Heart left ventricle (tissue), 16 donors: ENCODE measurements at regions not wholly inside any gene's neighbourhood (a gene's known extent, or its start where the extent isn't known, plus 50 kb on each side); places are given as distances from the start of the nearest gene placed in this dataset.

ENCODE experiments used
- ATAC-seq, 4 donors: fragments of 200-7000 bp; cut with Tn5 transposase; one replicate each; pipeline ENCODE4 v1.9.1; 2020 to 2022; ENCODE audit warnings: moderate library complexity in 4 of 4, mild to moderate bottlenecking in 3 of 4, moderate number of reproducible peaks in 1 of 4
- DNase-seq, 5 donors: peaks; one replicate each; pipeline ENCODE4 v3.0.0-alpha.2; 2020
- H3K27ac ChIP-seq, 12 donors: fragments of 200-600 bp; sonication (generic) in 4 of 12; one replicate each; pipeline versions ENCODE4 v1.5.0 to v1.8.0; 2016 to 2022; ENCODE audit warnings: mild to moderate bottlenecking in 2 of 12
- H3K27me3 ChIP-seq, 9 donors: fragments of 200-600 bp; sonication (generic) in 2 of 9; one replicate each; pipeline versions ENCODE4 v1.5.1 to v1.8.0; 2016 to 2022; ENCODE audit warnings: mild to moderate bottlenecking in 3 of 9
- H3K36me3 ChIP-seq, 9 donors: fragments of 200-600 bp; sonication (generic) in 2 of 9; one replicate each; pipeline versions ENCODE4 v1.5.0 to v1.8.0; 2018 to 2022; ENCODE audit warnings: mild to moderate bottlenecking in 2 of 9
- H3K4me1 ChIP-seq, 12 donors: fragments of 200-600 bp; sonication (generic) in 4 of 12; one replicate each; pipeline versions ENCODE4 v1.5.0 to v1.8.0; 2016 to 2022; ENCODE audit warnings: mild to moderate bottlenecking in 3 of 12
- H3K4me3 ChIP-seq, 12 donors: fragments of 200-600 bp; sonication (generic) in 4 of 12; one replicate each; pipeline versions ENCODE4 v1.5.0 to v1.8.0; 2017 to 2022; ENCODE audit warnings: mild to moderate bottlenecking in 9 of 12, moderate library complexity in 4 of 12
- H3K9me3 ChIP-seq, 12 donors: fragments of 200-600 bp; sonication (generic) in 4 of 12; one replicate each; pipeline versions ENCODE4 v1.5.0 to v1.8.0; 2016 to 2022; ENCODE audit warnings: mild to moderate bottlenecking in 1 of 12
- POLR2A ChIP-seq, 2 donors: fragments of 450-650 bp; IDR thresholded peaks; one replicate each; pipeline ENCODE4 v1.6.1; 2017; ENCODE audit warnings: antibody characterized with exemption in 2 of 2, mild to moderate bottlenecking in 2 of 2, moderate library complexity in 2 of 2
- WGBS, 4 donors: extraction: QIAGEN DNeasy Blood & Tissue Kit in 2 of 4; methylation state at CpG; one replicate each; pipeline versions ENCODE4 v1.1.5 to v1.1.7; 2013 to 2018; 5-methylcytosine and 5-hydroxymethylcytosine counted together
- intact Hi-C, 10 donors: fragments of 100-400 bp; cut with DNase I; formaldehyde crosslinking; loops; one replicate each; pipeline versions ENCODE4 v1.11.1 to v1.14.2; 2022
- TF ChIP-seq, protein P1 (sequence below), 12 donors: fragments of 200-600 bp; sonication (generic) in 4 of 12; IDR thresholded peaks; one replicate each; pipeline versions ENCODE4 v1.5.0 to v1.8.0; 2018 to 2022; ENCODE audit warnings: antibody characterized with exemption in 12 of 12, mild to moderate bottlenecking in 5 of 12
- donor health status: ischemic (EF 13 %, LVEDD 7.1; RV severe dilation, severe dysfunction).
- donor health status: healthy with polysubstance abuse.
- donor health status: DM: no; HTN: yes; CAD: no.
- donor health status: DM: no; HTN: no; CAD: no.
- donor health status: ischemic (EF 25% LVEDD 6.9; RV normal size, moderate dysfunction).
- donor health status: ischemic (EF 25% LVEDD 5.7; RV mildly dilated, moderate dysfunction).
- donor health status: healthy.
- donor health status: DM: yes; HTN: yes; CAD: no.
- donor health status: ischemic (EF 35%, LVEDD 5.7; RV mildly dilated, moderate dysfunction).
- donor health status: nonischemic (EF 11% LVEDD 7.7; RV severe dilation, severe dysfunction).
- donor health status: DM: yes; HTN: yes; CAD: no.
- donor health status: PGD.
- donor health status: ischemic (EF 29% LVEDD 5.4; RV normal size, mild dysfunction).
- donor health status: nonischemic (EF 23%, LVEDD 6.1; RV moderate dilation, normal function).

DNA sequence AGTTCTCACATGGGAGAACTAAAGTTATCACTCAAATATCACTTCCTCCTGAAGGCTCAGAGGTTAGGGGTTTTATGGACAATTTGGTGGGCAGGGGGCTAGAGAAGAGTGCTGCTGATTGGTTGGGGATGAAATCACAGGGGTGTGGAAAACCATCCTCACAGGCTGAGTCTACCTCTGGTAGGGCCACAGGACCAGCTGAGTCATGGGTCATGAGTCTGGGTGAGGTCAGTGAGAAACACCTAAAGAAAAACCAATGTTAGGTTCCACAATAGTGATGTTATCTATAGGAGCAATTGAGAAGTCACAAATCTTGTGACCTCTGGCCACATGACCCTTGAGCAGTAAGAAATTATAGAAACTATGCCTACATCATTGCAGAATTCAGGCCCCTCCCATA lies 203.3 kb upstream of the TARS1 start:
- TF ChIP-seq, protein P1, sequence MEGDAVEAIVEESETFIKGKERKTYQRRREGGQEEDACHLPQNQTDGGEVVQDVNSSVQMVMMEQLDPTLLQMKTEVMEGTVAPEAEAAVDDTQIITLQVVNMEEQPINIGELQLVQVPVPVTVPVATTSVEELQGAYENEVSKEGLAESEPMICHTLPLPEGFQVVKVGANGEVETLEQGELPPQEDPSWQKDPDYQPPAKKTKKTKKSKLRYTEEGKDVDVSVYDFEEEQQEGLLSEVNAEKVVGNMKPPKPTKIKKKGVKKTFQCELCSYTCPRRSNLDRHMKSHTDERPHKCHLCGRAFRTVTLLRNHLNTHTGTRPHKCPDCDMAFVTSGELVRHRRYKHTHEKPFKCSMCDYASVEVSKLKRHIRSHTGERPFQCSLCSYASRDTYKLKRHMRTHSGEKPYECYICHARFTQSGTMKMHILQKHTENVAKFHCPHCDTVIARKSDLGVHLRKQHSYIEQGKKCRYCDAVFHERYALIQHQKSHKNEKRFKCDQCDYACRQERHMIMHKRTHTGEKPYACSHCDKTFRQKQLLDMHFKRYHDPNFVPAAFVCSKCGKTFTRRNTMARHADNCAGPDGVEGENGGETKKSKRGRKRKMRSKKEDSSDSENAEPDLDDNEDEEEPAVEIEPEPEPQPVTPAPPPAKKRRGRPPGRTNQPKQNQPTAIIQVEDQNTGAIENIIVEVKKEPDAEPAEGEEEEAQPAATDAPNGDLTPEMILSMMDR (IDR thresholded peaks at IDR 0.05): no peak
- no peak for TF ChIP-seq POLR2A (IDR thresholded peaks at IDR 0.05)
- Histone ChIP-seq H3K4me1 (peaks cover 0 to 12% (median 0%) of the 10 kb centered on the region in 12 donors), H3K4me3 (no peak overlapping the region), H3K27me3 (no peaks in the 10 kb centered on the region), H3K9me3 (no peaks in the 10 kb centered on the region), H3K27ac (no peak overlapping the region), H3K36me3 (no peaks in the 10 kb centered on the region)
- intact Hi-C loops: no loop called here
- ATAC-seq (no peak), DNase-seq (no peak)

DNA sequence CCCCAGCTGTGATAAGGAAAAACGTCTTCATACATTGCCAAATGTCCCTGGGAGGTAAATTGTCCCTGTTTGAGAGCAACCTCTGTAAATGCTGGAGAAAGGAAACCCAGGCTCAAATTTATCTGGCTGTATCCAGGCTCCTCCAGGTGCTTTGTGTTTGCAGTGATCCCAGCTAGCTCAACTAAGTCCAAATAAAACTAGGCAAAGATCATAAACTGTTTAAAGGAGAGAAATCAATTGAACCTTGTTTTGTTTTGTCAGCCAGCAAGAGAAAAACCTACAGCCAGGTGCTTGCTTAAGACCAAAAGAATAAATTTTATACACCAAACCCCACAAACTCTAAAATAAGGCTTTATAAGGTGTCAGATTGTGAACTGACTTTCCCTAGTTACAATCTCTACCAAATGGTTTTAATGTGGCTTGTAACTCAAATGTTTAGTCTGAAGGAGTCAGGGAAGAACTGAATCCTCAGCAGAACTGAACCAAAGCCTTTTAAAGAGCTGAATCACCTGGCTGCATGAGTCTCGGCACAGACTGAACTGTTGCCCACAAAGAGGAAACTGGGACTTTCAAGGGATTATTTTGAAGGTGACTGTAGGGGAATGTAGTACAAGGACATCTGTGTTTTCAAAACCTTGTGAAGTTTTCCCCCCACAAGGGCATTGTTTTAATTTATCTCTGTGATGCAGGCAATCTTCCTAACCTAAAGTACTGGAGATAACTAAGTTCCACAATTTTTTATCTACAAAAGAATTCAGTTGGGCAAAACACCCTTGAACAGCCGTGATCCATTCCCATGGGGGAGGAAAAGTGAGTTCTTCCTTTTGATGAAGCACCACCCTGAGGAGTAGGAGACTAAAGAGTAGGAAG lies 201.7 kb upstream of the TARS1 start:
- WGBS, 4 donors: 20 to 39% (median 33%) methylated on average over 3 of the region's 3 CpGs
- Histone ChIP-seq H3K27me3 (no peaks in the 10 kb centered on the region), H3K4me1 (peaks cover 0 to 12% (median 0%) of the 10 kb centered on the region in 12 donors), H3K9me3 (no peaks in the 10 kb centered on the region), H3K4me3 (no peak overlapping the region), H3K27ac (no peak overlapping the region), H3K36me3 (no peaks in the 10 kb centered on the region)
- intact Hi-C loops: no loop called here
- no peak for DNase-seq
- no peak for TF ChIP-seq POLR2A (IDR thresholded peaks at IDR 0.05)
- TF ChIP-seq, protein P1 (IDR thresholded peaks at IDR 0.05): no peak
- no peak for ATAC-seq

DNA sequence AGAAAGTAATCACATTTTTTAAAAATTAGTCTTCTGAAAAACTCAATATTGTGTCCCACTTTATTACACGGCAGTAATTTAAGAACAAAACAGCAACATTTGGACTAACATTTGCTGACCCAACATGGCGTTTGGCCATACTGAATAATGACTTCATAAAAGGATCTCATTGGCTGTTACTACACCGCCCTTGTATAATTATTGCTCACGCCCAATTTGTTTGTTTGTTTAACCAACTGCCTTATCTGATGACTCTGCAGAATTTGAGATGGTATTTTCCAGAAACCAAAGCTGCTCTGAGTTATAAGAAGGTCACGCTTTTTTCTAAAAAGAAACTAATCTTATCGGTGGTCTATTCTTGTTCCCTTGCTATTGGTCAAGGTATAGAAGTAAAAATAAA lies 200.2 kb upstream of the TARS1 start:
- WGBS, 4 donors: 88 to 92% (median 90%) methylated on average over 6 of the region's 6 CpGs
- H3K27me3 ChIP-seq: no peaks in the 10 kb centered on the region
- no peaks in the 10 kb centered on the region for H3K9me3 ChIP-seq
- no peak overlapping the region for H3K27ac ChIP-seq
- intact Hi-C loops: no loop called here
- H3K4me3 ChIP-seq: no peak overlapping the region
- ATAC-seq (no peak), DNase-seq (no peak)
- TF ChIP-seq POLR2A (IDR thresholded peaks at IDR 0.05): no peak
- TF ChIP-seq, protein P1 (IDR thresholded peaks at IDR 0.05): no peak
- H3K4me1 ChIP-seq: peaks cover 0 to 12% (median 0%) of the 10 kb centered on the region in 12 donors
- no peaks in the 10 kb centered on the region for H3K36me3 ChIP-seq

DNA sequence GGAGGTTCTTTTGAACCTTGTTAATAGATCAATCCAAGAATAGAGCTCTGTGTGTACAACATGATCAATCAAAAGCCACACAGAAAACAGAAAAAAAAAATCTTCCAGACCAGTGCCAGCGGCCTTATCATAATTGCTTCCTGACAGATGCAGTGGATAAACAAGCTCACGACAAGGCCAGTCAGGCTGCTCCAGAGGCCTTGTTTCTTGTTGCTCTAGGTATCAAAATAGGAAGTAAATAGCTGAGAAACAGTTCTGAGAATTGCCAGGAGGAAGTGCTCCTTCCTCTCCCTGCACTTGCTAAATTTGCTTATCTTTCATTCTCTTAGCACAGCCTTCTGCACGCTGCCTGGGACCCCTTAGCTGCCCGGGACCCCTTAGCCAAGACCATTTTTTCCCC lies 199.0 kb upstream of the TARS1 start:
- Histone ChIP-seq H3K4me3 (no peak overlapping the region), H3K27me3 (no peaks in the 10 kb centered on the region), H3K36me3 (no peaks in the 10 kb centered on the region), H3K4me1 (peaks cover 0 to 12% (median 0%) of the 10 kb centered on the region in 12 donors), H3K27ac (peak overlapping the region in 1 of 12 donors; percentile 68), H3K9me3 (no peaks in the 10 kb centered on the region)
- TF ChIP-seq, protein P1 (IDR thresholded peaks at IDR 0.05): no peak
- TF ChIP-seq POLR2A (IDR thresholded peaks at IDR 0.05): no peak
- DNase-seq (no peak), ATAC-seq (peak in 3 of 4 donors; percentile 34 to 42 (median 38))
- WGBS, 4 donors: 28 to 40% (median 36%) methylated on average over 4 of the region's 4 CpGs
- intact Hi-C loops: no loop called here
